ENCODE measurements at regions not wholly inside any gene's neighbourhood (a gene's known extent, or its start where the extent isn't known, plus 50 kb on each side); places are given as distances from the start of the nearest gene placed in this dataset.
A peak's percentile ranks its signal among the peaks of the same experiment; 100 is the strongest.

- H3K27ac ChIP-seq (ENCODE audit: low read depth, low read length), result peak overlapping the region; percentile 91
- no peaks in the 10 kb centered on the region for H3K9me3 ChIP-seq (ENCODE audit: insufficient read depth, low read length)
- peak overlapping the region; percentile 85 for H3K4me2 ChIP-seq (ENCODE audit: low read depth, low read length, poor library complexity, severe bottlenecking)
- H3K4me3 ChIP-seq (ENCODE audit: insufficient read depth, low read length, poor library complexity, severe bottlenecking), result no peak overlapping the region
- no peaks in the 10 kb centered on the region for H3K36me3 ChIP-seq (ENCODE audit: low read length)
- no peaks in the 10 kb centered on the region for H3K79me2 ChIP-seq (ENCODE audit: insufficient read depth, low read length)
- H3F3A ChIP-seq (ENCODE audit: insufficient read depth), result peaks cover 27% of the 10 kb centered on the region
- H2AFZ ChIP-seq (ENCODE audit: low read depth, low read length, severe bottlenecking), result no peak overlapping the region
- TF ChIP-seq CTCF (IDR thresholded peaks at IDR 0.05; ENCODE audit: insufficient read depth, low read length, poor library complexity, severe bottlenecking) (no peak), EZH2phosphoT487 (conservative IDR thresholded peaks at IDR 0.05; ENCODE audit: low read length) (no peak)
- no peaks in the 10 kb centered on the region for H3K27me3 ChIP-seq (ENCODE audit: low read length)
- peak overlapping the region; percentile 54; the same call in 1 of the 2 replicates for H3K9ac ChIP-seq (ENCODE audit: low read length)
- H3K9me2 ChIP-seq (replicated peaks; ENCODE audit: insufficient read depth, low read length), result no peaks in the 10 kb centered on the region
- no peaks in the 10 kb centered on the region for H4K20me1 ChIP-seq (ENCODE audit: low read depth, low read length)
Observed at GRCh38 chr6:106732376-106732940, 103.1 kb downstream of the QRSL1 start.

GRCh38 chr6:106731843-106732160 lies 102.4 kb downstream of the QRSL1 start:
- Histone ChIP-seq H3K4me2 (ENCODE audit: low read depth, low read length, poor library complexity, severe bottlenecking) (peak overlapping the region; percentile 85), H3K9me3 (ENCODE audit: insufficient read depth, low read length) (no peaks in the 10 kb centered on the region), H2AFZ (ENCODE audit: low read depth, low read length, severe bottlenecking) (no peak overlapping the region), H3K4me3 (ENCODE audit: insufficient read depth, low read length, poor library complexity, severe bottlenecking) (peak overlapping the region; percentile 9), H3F3A (ENCODE audit: insufficient read depth) (peaks cover 29% of the 10 kb centered on the region), H4K20me1 (ENCODE audit: low read depth, low read length) (no peaks in the 10 kb centered on the region), H3K27ac (ENCODE audit: low read depth, low read length) (peak overlapping the region; percentile 91), H3K79me2 (ENCODE audit: insufficient read depth, low read length) (no peaks in the 10 kb centered on the region), H3K36me3 (ENCODE audit: low read length) (no peaks in the 10 kb centered on the region), H3K9me2 (replicated peaks; ENCODE audit: insufficient read depth, low read length) (no peaks in the 10 kb centered on the region), H3K27me3 (ENCODE audit: low read length) (no peaks in the 10 kb centered on the region), H3K9ac (ENCODE audit: low read length) (peak overlapping the region; percentile 54; the same call in 1 of the 2 replicates)
- TF ChIP-seq CTCF (IDR thresholded peaks at IDR 0.05; ENCODE audit: insufficient read depth, low read length, poor library complexity, severe bottlenecking), result no peak
- no peak for TF ChIP-seq EZH2phosphoT487 (conservative IDR thresholded peaks at IDR 0.05; ENCODE audit: low read length)

GRCh38 chr6:106731144-106731842 lies 101.9 kb downstream of the QRSL1 start:
- peaks cover 29% of the 10 kb centered on the region for H3F3A ChIP-seq (ENCODE audit: insufficient read depth)
- no peaks in the 10 kb centered on the region for H3K36me3 ChIP-seq (ENCODE audit: low read length)
- H3K27ac ChIP-seq (ENCODE audit: low read depth, low read length), result peak overlapping the region; percentile 91
- no peaks in the 10 kb centered on the region for H3K9me2 ChIP-seq (replicated peaks; ENCODE audit: insufficient read depth, low read length)
- H3K79me2 ChIP-seq (ENCODE audit: insufficient read depth, low read length), result no peaks in the 10 kb centered on the region
- peak overlapping the region; percentile 54 for H3K9ac ChIP-seq (ENCODE audit: low read length)
- no peaks in the 10 kb centered on the region for H4K20me1 ChIP-seq (ENCODE audit: low read depth, low read length)
- peak overlapping the region; percentile 85 for H3K4me2 ChIP-seq (ENCODE audit: low read depth, low read length, poor library complexity, severe bottlenecking)
- H3K9me3 ChIP-seq (ENCODE audit: insufficient read depth, low read length), result no peaks in the 10 kb centered on the region
- no peak for TF ChIP-seq CTCF (IDR thresholded peaks at IDR 0.05; ENCODE audit: insufficient read depth, low read length, poor library complexity, severe bottlenecking)
- TF ChIP-seq EZH2phosphoT487 (conservative IDR thresholded peaks at IDR 0.05; ENCODE audit: low read length), result no peak
- H2AFZ ChIP-seq (ENCODE audit: low read depth, low read length, severe bottlenecking), result peak overlapping the region; percentile 4
- peak overlapping the region; percentile 53 for H3K4me3 ChIP-seq (ENCODE audit: insufficient read depth, low read length, poor library complexity, severe bottlenecking)
- no peaks in the 10 kb centered on the region for H3K27me3 ChIP-seq (ENCODE audit: low read length)

Measured in SU-DHL-6 (cell line).